DOHH2 (cell line): ENCODE measurements at regions not wholly inside any gene's neighbourhood (a gene's known extent, or its start where the extent isn't known, plus 50 kb on each side); places are given as distances from the start of the nearest gene placed in this dataset.

ENCODE experiments used
- CTCF ChIP-seq: fragments of 200-600 bp; sonication (generic); IDR thresholded peaks from one replicate; pipeline ENCODE4 v1.5.1; 2014; ENCODE audit warnings: antibody characterized with exemption, mild to moderate bottlenecking, low read depth, low read length; ENCODE audit not compliant: poor library complexity, severe bottlenecking
- EZH2phosphoT487 ChIP-seq: fragments of 200-600 bp; sonication (generic); IDR thresholded peaks from 2 replicates; pipeline ENCODE4 v1.6.1; 2017; ENCODE audit warnings: borderline replicate concordance, mild to moderate bottlenecking, antibody characterized with exemption, low read length, moderate library complexity, mixed read lengths

- no peak for TF ChIP-seq CTCF
- no peak for TF ChIP-seq EZH2phosphoT487
These were observed 51.2 kb upstream of the RPS6KA3 start for GRCh38 chrX:20317873-20318272.
